Liver (tissue), 7 donors: ENCODE measurements at regions not wholly inside any gene's neighbourhood (a gene's known extent, or its start where the extent isn't known, plus 50 kb on each side); places are given as distances from the start of the nearest gene placed in this dataset.

Experiments
- DNase-seq: peaks from one replicate; pipeline ENCODE4 v3.0.0-alpha.2; 2017; ENCODE audit warnings: low spot score
- H3K27ac ChIP-seq, 2 donors: one replicate each; pipeline ENCODE4 v1.7.0; 2013; ENCODE audit warnings: inconsistent platforms in 2 of 2, low read length in 2 of 2, control low read depth in 1 of 2, low read depth in 1 of 2, mild to moderate bottlenecking in 1 of 2
- H3K27me3 ChIP-seq, 4 donors: one replicate each; pipeline versions ENCODE4 v1.6.1 to v1.7.0; 2013; ENCODE audit warnings: low read length in 3 of 4, inconsistent platforms in 1 of 4, mild to moderate bottlenecking in 1 of 4, moderate library complexity in 1 of 4; ENCODE audit not compliant: control insufficient read depth in 4 of 4, insufficient read depth in 4 of 4
- H3K36me3 ChIP-seq, 4 donors: one replicate each; pipeline versions ENCODE4 v1.6.1 to v1.7.0; 2013; ENCODE audit warnings: low read length in 3 of 4, mild to moderate bottlenecking in 3 of 4, low read depth in 1 of 4, moderate library complexity in 1 of 4; ENCODE audit not compliant: control insufficient read depth in 4 of 4, insufficient read depth in 3 of 4
- H3K4me1 ChIP-seq, 4 donors: one replicate each; pipeline versions ENCODE4 v1.6.1 to v1.7.0; 2013; ENCODE audit warnings: low read length in 3 of 4, mild to moderate bottlenecking in 3 of 4, moderate library complexity in 1 of 4; ENCODE audit not compliant: control insufficient read depth in 4 of 4, insufficient read depth in 4 of 4
- H3K4me3 ChIP-seq, 3 donors: one replicate each; pipeline versions ENCODE4 v1.6.1 to v1.7.0; 2013; ENCODE audit warnings: low read length in 3 of 3, control low read depth in 1 of 3, low read depth in 1 of 3, mild to moderate bottlenecking in 1 of 3
- H3K9ac ChIP-seq, 2 donors: one replicate each; pipeline ENCODE4 v1.7.0; 2013; ENCODE audit warnings: low read length in 2 of 2, mild to moderate bottlenecking in 2 of 2, moderate library complexity in 2 of 2, control low read depth in 1 of 2, low read depth in 1 of 2
- H3K9me3 ChIP-seq, 4 donors: one replicate each; pipeline versions ENCODE4 v1.6.1 to v1.7.0; 2013; ENCODE audit warnings: low read length in 3 of 4; ENCODE audit not compliant: control insufficient read depth in 4 of 4
- ATF3 ChIP-seq: IDR thresholded peaks from 2 replicates; pipeline ENCODE4 v1.6.1; 2016; ENCODE audit warnings: antibody characterized with exemption
- EGR1 ChIP-seq, 2 donors: IDR thresholded peaks; 2 replicates each; pipeline ENCODE4 v1.6.1; 2016 to 2018; ENCODE audit warnings: antibody characterized with exemption in 2 of 2, low read depth in 2 of 2
- FOXA1 ChIP-seq: IDR thresholded peaks from 2 replicates; pipeline ENCODE4 v1.6.1; 2016; ENCODE audit warnings: antibody characterized with exemption
- FOXA2 ChIP-seq: IDR thresholded peaks from 2 replicates; pipeline ENCODE4 v1.6.1; 2016; ENCODE audit warnings: antibody characterized with exemption
- GABPA ChIP-seq, 2 donors: IDR thresholded peaks in 1 of 2; conservative IDR thresholded peaks in 1 of 2; 2 replicates each; pipeline ENCODE4 v1.6.1; 2016; ENCODE audit warnings: antibody characterized with exemption in 2 of 2, mild to moderate bottlenecking in 1 of 2, moderate library complexity in 1 of 2
- HNF4A ChIP-seq, 2 donors: conservative IDR thresholded peaks; 2 replicates each; pipeline ENCODE4 v1.6.1; 2016; ENCODE audit warnings: antibody characterized with exemption in 2 of 2, mild to moderate bottlenecking in 2 of 2
- HNF4G ChIP-seq: IDR thresholded peaks from 2 replicates; pipeline ENCODE4 v1.6.1; 2016; ENCODE audit warnings: antibody characterized with exemption
- JUND ChIP-seq, 2 donors: IDR thresholded peaks; 2 replicates each; pipeline ENCODE4 v1.6.1; 2016; ENCODE audit warnings: antibody characterized with exemption in 2 of 2
- NR2F2 ChIP-seq: IDR thresholded peaks from 2 replicates; pipeline ENCODE4 v1.6.1; 2016; ENCODE audit warnings: antibody characterized with exemption
- RAD21 ChIP-seq, 2 donors: IDR thresholded peaks; 2 replicates each; pipeline ENCODE4 v1.6.1; 2016; ENCODE audit warnings: antibody characterized with exemption in 2 of 2, mild to moderate bottlenecking in 2 of 2
- RXRA ChIP-seq, 2 donors: IDR thresholded peaks; 2 replicates each; pipeline ENCODE4 v1.6.1; 2017 to 2018; ENCODE audit warnings: antibody characterized with exemption in 2 of 2, mild to moderate bottlenecking in 1 of 2
- SP1 ChIP-seq: IDR thresholded peaks from 2 replicates; pipeline ENCODE4 v1.6.1; 2018; ENCODE audit warnings: antibody characterized with exemption, mild to moderate bottlenecking
- TAF1 ChIP-seq: conservative IDR thresholded peaks from 2 replicates; pipeline ENCODE4 v1.6.1; 2016; ENCODE audit warnings: antibody characterized with exemption, mild to moderate bottlenecking
- YY1 ChIP-seq: IDR thresholded peaks from 2 replicates; pipeline ENCODE4 v1.6.1; 2016; ENCODE audit warnings: antibody characterized with exemption, mild to moderate bottlenecking
- ZBTB33 ChIP-seq: IDR thresholded peaks from 2 replicates; pipeline ENCODE4 v1.6.1; 2016; ENCODE audit warnings: antibody characterized with exemption
- WGBS: extraction: QIAGEN DNeasy Blood & Tissue Kit; methylation state at CpG from one replicate; pipeline ENCODE4 v1.1.7; 2013; 5-methylcytosine and 5-hydroxymethylcytosine counted together
- TF ChIP-seq, protein P1 (sequence below): IDR thresholded peaks from 2 replicates; pipeline ENCODE4 v1.6.1; 2016; ENCODE audit warnings: antibody characterized with exemption
- TF ChIP-seq, protein P2 (sequence below): IDR thresholded peaks from 2 replicates; pipeline ENCODE4 v1.6.1; 2016; ENCODE audit warnings: antibody characterized with exemption, mild to moderate bottlenecking
- donor health status: healthy.
- donor health status: healthy.
- donor health status: healthy.
- donor health status: healthy.

DNA sequence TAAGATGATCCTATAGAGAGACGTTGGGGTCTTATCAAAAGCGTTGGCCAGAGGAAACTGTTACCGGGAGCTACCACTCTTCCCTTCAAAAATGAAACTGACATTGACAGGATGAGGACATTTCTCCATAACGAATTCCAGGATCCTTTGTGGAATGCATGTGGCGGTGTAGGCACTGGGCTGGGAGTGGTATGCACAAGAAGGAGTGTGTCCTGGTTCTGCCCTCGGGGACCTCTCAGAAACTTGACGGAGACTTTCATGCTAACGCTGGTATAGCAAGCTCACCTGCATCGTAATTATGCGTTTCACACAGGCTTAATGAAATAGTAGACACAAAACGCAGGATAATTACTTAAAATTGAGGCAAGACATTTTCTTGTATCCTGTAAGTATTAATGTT, 441.1 kb downstream of the FGF9 start:
- whole genome bisulfite sequencing: 81% methylated on average over 11 of the region's 11 CpGs

GRCh38 chr13:22112956-22113745, 442.3 kb downstream of the FGF9 start:
- Histone ChIP-seq H3K4me1 (peaks cover 0 to 13% (median 9%) of the 10 kb centered on the region in 4 donors), H3K36me3 (no peaks in the 10 kb centered on the region), H3K27me3 (peaks cover 0 to 3% (median 0%) of the 10 kb centered on the region in 4 donors), H3K9ac (no peak overlapping the region), H3K9me3 (peaks cover 0 to 3% (median 0%) of the 10 kb centered on the region in 4 donors), H3K4me3 (no peak overlapping the region), H3K27ac (no peak overlapping the region)
- no peak for DNase-seq
- 89% methylated on average over 11 of the region's 11 CpGs for WGBS
- no peak for TF ChIP-seq YY1
- TF ChIP-seq FOXA1: no peak
- no peak for TF ChIP-seq GABPA (IDR thresholded peaks at IDR 0.05 in 1 of 2, conservative IDR thresholded peaks at IDR 0.05 in 1 of 2)
- no peak for TF ChIP-seq HNF4A (conservative IDR thresholded peaks at IDR 0.05)
- TF ChIP-seq EGR1 (IDR thresholded peaks at IDR 0.05; ENCODE audit: low read depth in 2 of 2): no peak
- TF ChIP-seq, protein P1, sequence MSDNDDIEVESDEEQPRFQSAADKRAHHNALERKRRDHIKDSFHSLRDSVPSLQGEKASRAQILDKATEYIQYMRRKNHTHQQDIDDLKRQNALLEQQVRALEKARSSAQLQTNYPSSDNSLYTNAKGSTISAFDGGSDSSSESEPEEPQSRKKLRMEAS: no peak
- TF ChIP-seq RXRA (IDR thresholded peaks at IDR 0.05): no peak
- no peak for TF ChIP-seq ATF3
- no peak for TF ChIP-seq HNF4G
- no peak for TF ChIP-seq FOXA2
- TF ChIP-seq JUND (IDR thresholded peaks at IDR 0.05): no peak

More for the DNA sequence above, 441.1 kb downstream of the FGF9 start:
- no peak for TF ChIP-seq NR2F2
- no peak for TF ChIP-seq YY1
- no peak for TF ChIP-seq TAF1
- no peak for TF ChIP-seq ATF3
- TF ChIP-seq HNF4A (conservative IDR thresholded peaks at IDR 0.05): no peak
- TF ChIP-seq FOXA1: no peak
- no peak for TF ChIP-seq SP1
- TF ChIP-seq, protein P2, sequence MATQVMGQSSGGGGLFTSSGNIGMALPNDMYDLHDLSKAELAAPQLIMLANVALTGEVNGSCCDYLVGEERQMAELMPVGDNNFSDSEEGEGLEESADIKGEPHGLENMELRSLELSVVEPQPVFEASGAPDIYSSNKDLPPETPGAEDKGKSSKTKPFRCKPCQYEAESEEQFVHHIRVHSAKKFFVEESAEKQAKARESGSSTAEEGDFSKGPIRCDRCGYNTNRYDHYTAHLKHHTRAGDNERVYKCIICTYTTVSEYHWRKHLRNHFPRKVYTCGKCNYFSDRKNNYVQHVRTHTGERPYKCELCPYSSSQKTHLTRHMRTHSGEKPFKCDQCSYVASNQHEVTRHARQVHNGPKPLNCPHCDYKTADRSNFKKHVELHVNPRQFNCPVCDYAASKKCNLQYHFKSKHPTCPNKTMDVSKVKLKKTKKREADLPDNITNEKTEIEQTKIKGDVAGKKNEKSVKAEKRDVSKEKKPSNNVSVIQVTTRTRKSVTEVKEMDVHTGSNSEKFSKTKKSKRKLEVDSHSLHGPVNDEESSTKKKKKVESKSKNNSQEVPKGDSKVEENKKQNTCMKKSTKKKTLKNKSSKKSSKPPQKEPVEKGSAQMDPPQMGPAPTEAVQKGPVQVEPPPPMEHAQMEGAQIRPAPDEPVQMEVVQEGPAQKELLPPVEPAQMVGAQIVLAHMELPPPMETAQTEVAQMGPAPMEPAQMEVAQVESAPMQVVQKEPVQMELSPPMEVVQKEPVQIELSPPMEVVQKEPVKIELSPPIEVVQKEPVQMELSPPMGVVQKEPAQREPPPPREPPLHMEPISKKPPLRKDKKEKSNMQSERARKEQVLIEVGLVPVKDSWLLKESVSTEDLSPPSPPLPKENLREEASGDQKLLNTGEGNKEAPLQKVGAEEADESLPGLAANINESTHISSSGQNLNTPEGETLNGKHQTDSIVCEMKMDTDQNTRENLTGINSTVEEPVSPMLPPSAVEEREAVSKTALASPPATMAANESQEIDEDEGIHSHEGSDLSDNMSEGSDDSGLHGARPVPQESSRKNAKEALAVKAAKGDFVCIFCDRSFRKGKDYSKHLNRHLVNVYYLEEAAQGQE: no peak
- TF ChIP-seq FOXA2: no peak
- TF ChIP-seq JUND (IDR thresholded peaks at IDR 0.05): no peak
- TF ChIP-seq EGR1 (IDR thresholded peaks at IDR 0.05; ENCODE audit: low read depth in 2 of 2): no peak
- TF ChIP-seq RAD21 (IDR thresholded peaks at IDR 0.05): no peak
- TF ChIP-seq ZBTB33: no peak
- Histone ChIP-seq H3K9ac (no peak overlapping the region), H3K36me3 (no peaks in the 10 kb centered on the region), H3K9me3 (peaks cover 0 to 3% (median 0%) of the 10 kb centered on the region in 4 donors), H3K27me3 (peaks cover 0 to 3% (median 0%) of the 10 kb centered on the region in 4 donors), H3K4me3 (no peak overlapping the region), H3K4me1 (peaks cover 0 to 25% (median 18%) of the 10 kb centered on the region in 4 donors), H3K27ac (no peak overlapping the region)
- no peak for DNase-seq
